Fibroblast of mammary gland (primary cell): ENCODE measurements at regions not wholly inside any gene's neighbourhood (a gene's known extent, or its start where the extent isn't known, plus 50 kb on each side); places are given as distances from the start of the nearest gene placed in this dataset.
"Not testable (repeated sequence)": the region's sequence is repeated elsewhere in the genome, so short reads cannot be mapped to it uniquely, and the experiment has no call there.

Experiments used
- DNase-seq: peaks from one replicate; pipeline ENCODE4 v3.0.0-alpha.2; 2010; ENCODE audit warnings: low read depth
- H3K4me3 ChIP-seq: 2 replicates; pipeline ENCODE4 v1.5.1; 2011; ENCODE audit warnings: low read depth, mild to moderate bottlenecking, low read length, moderate library complexity; ENCODE audit not compliant: control insufficient read depth

DNA sequence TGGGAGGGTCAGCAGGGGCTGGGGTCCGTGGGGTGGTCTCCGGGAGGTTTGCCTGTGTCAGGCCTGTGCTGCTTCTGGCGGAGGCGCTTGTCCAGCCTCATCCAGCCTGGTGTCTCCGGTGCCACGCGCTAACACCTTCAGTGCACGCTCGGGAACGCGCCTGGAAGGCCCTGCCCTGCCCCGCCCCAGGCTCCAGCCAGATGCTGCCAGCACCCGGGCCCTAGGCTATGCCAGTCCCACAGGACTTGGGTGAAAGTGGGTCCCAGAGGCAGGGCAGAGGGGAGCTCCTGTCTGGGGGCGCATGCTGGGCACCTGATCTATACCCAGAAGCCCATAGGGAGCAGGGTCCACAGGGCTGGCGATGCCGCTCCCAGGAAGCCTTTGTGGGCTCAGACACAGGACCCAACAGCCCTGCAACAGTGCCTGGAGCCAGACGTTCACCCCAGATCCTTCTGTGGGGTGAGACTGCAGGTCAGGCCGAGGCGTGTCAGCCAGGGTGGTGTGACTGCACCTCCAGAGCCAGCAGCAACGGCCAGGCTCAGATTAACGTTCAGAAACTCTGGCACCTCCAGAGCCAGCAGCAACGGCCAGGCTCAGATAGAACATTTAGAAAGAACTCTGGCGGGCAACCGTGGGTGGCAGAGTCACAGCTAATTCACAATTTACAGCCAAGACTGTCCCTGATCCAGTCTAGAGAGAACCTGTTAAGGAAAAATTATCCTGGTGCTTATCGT is 5423.2 kb upstream of the TPTE start:
- H3K4me3 ChIP-seq, DNase-seq: not testable (repeated sequence)

DNA sequence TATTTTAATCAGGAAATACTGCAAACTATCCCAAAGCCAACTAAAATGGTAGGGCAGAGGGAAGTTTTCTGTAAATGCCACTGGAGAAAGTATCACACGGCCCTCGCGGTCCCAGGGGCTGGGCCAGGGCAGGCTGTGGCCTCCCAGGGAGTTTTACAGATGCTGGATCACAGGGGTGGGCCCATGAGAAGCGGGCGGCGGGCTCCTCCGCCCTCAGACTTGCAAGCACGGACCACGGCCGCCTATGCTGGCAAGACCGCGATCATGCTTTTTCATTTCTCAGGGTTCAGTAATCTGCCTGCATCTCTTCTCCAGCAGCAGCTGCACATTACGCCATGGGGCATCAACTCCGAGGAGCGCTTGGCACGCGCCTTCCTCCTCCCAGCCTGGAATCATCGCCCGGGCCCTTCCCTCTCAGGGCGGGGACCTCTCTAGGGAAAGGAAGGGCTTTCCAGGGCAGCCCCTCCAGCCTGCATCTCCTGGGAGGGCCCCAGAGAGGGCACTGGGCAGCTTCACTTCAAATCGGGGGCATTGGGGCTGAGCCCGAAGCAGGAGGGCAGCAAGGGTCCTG is 5420.7 kb upstream of the TPTE start:
- not testable (repeated sequence) for DNase-seq, H3K4me3 ChIP-seq

DNA sequence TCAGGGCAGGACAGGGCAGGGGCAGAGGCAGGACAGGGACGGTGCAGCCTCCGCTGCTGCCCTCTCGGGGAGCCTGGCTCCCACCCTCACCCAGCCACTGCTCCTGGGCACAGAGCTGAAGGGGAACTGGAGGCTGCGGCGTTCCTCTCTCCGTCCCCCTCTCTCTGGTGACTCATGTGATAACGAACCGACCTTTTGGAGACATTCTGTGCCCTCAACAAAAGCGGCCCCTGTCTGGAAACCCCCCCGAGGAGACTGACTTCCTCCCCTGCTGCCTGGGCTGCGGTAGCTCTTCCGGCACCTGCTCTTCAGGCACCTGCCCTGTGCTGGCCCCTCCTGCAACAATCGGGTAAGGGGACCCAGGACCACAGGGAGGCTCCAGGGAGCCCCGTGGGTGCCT is 5419.6 kb upstream of the TPTE start:
- H3K4me3 ChIP-seq, DNase-seq: not testable (repeated sequence)

DNA sequence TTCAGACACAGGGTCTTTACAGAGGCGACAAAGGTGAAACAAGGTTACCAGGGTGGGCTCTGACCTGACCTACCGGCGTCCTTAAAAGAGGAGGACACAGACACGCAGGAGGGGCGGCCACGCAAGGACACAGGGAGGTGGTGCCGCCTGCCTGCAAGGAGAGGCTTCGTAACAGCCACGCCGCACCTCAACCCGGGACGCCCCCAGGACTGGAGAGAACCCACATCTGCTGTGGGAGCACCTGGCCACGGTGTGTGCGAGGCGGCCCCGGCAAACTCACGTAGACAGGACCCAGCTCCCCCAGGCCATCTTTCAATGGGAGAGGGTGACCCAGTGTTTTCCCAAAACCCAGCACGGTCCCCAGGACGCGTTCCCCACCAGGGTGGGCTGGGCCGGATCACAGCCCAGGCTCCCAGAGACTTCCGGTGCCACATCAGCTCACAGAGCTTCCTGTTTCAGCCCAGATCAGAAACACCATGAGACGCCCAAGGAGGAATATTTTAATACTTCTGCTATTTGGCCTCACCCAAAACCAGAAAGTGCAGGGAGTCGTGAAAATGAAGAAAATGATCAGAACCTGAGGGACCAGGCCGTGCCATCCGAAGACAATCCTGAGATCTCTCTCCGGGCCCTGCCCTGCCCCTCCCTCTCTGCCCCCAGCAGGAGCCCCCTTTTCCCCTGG is 5417.4 kb upstream of the TPTE start:
- not testable (repeated sequence) for DNase-seq, H3K4me3 ChIP-seq

DNA sequence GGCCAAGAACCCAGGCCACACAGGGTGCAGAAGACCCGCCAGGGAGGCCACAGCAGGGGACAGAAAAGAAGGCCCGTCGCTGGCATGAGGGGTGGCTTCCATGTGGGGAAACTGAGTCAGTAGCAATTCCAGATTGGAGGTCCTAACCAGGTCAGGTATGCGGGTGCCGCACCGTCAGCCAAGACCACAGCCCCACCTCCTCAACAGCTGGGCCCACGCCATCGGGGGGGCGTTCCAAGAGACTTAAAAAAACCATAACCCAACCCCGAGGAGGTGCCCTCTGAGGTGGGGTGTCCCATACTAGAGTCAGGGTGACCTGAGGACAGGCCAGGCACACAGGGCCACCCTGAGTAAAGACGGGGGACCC is 5416.8 kb upstream of the TPTE start:
- DNase-seq, H3K4me3 ChIP-seq: not testable (repeated sequence)

DNA sequence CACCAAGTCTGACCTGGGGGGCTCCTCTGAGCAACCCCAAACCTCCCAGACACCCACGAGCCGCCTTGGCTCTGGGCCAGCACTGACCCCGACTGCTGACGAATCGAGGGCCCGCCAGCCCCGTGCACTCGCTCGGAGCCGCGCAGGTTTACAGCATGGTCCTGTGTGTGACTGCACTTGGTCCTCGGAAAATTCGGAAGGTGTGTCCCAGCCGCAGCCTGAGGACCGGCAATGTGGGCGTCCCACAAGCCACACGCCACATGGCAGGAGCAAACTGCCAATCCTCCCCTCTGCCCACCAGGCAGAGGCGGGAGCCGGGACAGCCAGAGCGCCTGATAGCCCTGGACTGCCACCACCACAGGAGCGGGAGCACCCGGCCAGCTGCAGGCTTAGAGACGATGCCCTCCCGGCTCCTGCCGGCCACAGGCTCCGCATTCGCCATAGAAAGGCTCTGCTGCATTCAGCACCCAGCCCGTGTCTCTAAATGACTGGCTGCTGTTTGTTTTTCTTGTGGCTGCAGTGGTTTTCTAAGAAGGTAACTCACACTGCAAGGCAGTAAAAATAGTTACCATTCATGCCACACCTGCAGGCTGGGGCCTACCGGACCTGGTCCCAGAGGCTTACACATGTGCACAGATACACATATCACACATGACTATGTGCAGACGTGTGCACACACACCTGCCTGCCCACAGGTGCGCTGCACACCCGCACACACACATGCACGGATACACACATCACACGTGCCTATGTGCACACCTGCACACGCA is 5415.3 kb upstream of the TPTE start:
- H3K4me3 ChIP-seq, DNase-seq: not testable (repeated sequence)

DNA sequence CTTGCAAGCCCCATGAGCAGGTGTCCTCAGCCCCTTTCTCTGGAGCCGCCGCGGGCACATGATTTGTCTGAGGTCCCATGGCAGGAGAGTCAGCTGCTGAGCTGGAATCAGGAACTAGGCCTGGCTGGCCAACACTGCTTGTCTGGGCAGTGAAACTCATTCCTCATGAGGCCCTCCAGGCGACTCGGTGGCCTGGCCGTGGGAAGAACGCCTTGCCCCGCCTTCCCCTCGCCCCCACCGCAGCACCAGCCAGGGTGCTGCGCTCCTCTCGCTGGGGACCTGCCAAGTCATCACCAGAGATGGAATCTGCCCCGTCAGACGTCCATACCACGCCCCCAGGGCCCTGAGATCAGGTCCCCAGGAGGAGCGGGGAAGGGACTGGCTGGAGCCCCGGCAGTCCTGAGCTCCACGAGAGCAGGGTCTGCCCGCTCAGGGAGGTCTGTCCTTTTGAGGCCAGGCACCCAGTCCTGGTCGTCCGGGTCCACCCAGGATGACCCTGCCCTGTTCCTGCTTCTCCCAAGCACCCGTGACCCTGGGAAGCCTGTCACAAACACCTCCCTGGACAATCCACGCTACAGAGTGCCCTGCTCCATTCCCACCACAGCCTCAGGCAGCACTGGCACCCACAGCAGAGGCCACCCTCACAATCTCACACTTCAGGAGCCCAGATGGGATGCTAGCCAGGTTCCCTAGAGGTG is 5414.5 kb upstream of the TPTE start:
- DNase-seq, H3K4me3 ChIP-seq: not testable (repeated sequence)

DNA sequence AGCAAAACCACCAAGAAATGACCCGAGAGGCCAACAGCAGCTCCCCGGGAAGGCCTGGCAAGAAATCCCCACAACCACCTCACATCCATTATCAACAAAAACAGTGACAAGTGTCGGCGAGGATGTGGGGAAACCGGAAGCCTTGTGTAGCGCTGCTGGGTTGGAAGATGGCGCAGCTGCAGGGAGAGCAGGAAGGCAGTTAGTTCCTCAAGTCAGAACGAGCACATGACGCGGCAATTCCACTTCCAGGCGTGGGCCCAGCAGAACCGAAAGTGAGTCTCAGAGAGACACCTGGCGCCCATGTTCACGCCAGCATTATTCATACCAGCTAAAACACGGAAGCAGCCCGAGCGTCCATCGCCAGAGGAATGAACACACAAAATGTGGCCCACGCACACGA is 5413.7 kb upstream of the TPTE start:
- not testable (repeated sequence) for H3K4me3 ChIP-seq, DNase-seq

DNA sequence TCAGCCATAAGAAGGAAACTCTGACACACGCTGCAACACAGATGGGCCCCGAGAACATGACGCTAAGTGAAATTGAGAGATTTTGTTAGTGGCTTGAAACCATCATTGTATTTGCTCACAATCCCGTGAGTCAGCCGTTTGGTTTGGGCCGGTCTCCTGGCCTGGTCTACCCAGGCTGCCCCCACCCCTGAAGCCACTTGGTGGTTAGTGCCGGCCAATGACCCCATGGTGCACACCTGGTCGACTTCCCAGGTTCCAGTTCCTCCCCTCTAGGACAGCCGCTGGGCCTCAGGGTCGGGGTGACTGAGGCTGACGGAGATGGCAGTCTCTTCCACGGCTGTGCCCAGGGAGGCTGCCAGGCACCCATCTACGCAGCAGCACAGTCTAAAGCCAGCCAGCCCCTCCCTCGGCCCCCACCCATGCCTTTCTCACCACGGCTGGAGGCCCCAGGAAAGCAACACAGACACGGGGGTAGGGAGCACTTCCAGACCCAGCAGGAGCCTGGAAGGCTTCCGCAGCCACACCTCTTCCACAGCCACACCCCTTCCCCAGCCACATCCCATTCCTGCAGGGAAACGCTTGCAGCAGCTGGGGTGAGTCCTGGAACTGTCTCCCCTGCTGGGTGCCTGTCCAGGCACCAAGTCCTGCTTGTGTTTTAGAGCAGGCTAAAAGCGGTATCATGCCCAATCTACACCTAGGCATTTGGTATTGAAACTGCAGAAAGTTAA is 5413.2 kb upstream of the TPTE start:
- not testable (repeated sequence) for DNase-seq

DNA sequence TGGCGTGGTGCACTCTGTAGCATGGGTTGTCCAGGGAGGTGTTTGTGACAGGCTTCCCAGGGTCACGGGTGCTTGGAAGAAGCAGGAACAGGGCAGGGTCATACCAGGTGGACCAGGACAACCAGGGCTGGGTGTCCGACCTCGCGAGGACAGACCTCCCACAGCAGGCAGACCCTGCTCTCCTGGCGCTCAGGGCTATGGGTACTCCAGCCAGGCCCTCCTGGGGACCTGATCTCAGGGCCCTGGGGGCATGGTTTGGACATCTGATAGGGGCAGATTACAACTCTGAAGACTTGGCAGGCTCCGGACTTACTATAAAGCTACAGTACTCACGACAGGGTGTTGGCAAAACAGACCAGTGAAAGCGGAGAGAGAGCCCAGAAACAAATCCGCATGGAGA is 5410.2 kb upstream of the TPTE start:
- DNase-seq, H3K4me3 ChIP-seq: not testable (repeated sequence)

More for the DNA sequence above, 5413.2 kb upstream of the TPTE start:
- H3K4me3 ChIP-seq, result not testable (repeated sequence)

DNA sequence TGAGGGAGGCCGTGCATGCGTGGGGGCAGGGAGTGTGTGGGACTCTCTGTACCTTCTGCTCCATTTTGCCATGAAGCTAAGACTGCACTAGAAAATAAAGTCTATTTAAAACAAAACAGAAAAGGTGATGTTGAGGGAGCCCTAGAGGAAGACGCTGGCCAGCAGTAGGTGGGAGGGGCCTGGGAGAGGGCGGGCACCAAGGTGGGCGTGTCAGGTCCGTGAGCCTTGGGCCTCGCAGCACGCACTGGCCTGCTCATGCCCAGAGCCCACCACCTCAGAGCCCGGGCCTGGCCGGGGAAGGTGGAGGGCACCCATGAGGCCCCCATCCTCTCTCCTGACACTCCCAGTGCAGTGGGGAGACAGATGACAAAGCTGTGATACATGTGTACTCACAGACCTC is 5408.3 kb upstream of the TPTE start:
- not testable (repeated sequence) for DNase-seq, H3K4me3 ChIP-seq

DNA sequence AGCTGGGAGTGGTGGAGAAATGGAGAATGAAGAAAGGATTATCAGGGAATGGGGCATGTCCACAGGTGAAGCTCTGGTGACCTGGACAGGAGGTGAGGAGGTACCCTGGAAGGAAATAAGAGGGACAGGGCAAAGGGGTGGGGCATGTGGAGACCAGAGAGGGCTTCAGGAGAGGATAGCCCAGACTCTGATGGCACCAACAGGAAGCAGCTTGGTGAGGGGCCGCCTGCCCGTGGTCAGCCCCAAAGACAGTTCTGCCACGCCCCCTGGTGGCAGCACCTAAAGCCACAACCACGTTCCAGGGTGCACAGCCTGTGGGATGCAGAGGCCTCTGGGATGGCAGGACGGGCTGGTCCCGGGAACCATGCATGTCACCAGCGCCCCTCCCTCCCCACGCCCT is 5406.9 kb upstream of the TPTE start:
- DNase-seq, H3K4me3 ChIP-seq: not testable (repeated sequence)

DNA sequence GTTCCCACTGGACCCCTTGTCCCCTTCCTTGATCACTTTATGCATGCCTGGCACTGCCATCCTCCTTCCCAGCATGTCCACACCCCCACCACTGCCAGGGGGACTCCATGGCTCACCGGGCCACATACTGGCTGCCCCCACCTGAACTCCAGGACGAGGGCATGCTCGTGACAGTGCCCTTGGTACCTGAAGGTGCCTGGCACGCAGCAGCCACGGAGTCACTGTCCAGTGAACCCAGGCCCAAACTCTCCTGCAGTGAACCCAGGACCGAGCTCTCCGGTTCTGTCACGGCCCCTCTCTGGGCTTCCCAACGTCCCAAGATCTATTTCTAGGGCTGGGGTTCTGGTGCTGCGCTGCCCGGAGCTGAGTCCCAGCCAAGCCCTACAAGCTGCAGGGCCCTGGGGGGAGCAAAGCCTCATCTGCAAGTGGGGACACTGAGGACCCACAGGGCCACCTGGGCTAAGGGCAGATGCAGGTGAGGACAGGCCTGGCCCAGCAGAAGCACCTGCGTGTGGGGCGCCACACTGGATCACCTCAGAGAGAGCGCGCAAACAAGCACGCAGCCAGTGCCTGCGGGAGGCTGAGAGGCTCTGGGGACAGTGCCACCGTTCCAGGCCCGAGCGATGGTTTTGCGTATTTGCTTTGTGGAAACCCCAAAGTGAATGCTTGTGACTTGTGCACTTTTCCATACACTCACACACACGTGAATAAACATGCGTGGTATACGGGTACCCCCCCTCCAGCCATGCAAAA is 5406.3 kb upstream of the TPTE start:
- not testable (repeated sequence) for H3K4me3 ChIP-seq, DNase-seq

DNA sequence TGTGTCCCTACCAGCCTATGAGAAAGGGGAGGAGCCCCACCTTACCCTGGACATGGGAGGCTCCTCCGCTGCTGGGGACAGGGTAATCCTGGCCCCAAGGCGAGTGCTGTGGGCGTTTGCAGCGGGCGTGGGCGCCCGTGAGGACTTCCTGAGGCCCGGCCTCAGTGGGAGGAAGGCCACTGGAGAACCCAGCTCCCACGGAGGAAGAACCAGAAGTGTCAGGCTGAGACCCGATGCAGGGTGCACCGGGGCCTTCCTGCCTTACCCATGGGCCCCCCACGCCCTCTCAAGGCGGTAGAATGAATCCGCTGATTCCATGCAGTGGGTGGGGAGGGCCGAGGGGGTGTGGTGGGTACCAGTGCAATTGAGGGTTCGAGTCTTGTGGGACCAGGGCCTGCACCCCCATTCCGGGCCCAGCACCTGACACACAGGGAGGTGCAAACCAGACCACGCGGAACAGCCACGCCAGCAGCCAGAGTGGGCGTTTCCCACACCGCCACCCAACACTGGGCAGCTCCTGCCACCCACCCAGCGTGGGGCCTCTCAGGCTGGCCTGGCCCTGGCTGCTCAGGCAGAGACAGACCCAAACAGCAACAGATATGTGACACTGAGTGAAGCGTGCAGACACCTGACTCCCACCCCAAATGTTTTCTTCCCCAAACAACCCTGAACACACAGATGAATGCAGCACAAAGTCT is 5405.6 kb upstream of the TPTE start:
- not testable (repeated sequence) for DNase-seq

DNA sequence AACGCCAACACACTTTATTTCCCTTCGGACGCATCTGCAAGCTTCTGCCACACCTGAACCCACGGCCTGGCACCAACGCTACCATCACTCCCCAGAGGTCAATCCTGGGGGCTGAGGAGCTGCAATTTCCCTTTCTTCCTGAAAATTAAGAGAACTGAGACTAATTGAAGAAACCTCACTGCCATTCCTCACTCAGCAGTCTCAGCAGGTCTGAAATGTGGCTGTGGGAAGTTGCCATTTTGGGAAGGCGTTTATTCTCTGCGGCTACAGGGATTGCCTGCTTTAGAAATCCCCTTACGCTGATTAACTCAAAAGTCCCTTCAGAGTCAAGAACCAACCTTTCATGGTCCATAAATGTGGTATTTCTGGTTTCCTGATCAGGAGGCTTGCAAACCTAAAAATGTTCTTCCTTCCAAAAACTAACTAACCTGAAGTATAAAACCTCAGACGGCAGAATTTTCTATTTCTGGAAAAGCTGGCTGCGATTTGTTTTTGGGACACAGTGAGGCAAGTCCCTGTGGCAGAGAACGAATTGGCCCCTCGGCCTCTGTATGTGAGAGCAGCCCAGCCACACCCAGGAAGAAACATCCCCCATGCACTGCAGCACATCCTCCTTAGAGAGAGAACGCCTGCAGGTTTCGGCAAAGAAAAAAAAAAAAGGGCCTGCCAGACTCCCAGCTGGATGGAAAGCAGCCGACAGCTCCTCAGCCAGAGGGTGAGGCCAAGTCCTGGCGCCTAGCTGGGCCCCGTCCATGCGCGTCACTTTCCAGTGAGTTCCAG is 5404.8 kb upstream of the TPTE start:
- not testable (repeated sequence) for DNase-seq, H3K4me3 ChIP-seq

More for the DNA sequence above, 5405.6 kb upstream of the TPTE start:
- H3K4me3 ChIP-seq, result not testable (repeated sequence)

DNA sequence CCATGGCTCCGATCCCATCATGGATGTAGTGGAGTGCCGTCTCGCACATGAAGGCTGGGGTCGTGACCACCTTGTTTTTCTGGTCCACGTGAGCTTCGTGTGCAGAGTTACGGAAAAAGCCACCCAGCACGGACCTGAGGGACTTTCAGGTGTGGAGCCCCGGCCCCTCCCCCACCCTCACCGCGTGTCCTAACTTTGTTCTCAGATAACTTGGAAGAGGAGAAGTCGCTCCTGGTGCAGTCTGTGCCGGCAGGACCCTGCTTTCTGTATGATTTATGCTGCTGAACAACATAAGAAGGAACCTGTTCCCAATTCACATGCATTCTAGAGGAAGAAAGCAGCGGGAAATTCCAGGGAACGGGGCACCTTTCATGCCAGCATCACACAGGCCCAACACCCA is 5404.2 kb upstream of the TPTE start:
- not testable (repeated sequence) for H3K4me3 ChIP-seq, DNase-seq
